Ishikawa (cell line): ENCODE measurements at regions not wholly inside any gene's neighbourhood (a gene's known extent, or its start where the extent isn't known, plus 50 kb on each side); places are given as distances from the start of the nearest gene placed in this dataset.

ENCODE experiments used
- CEBPB ChIP-seq: IDR thresholded peaks from 2 replicates; pipeline ENCODE4 v1.6.1; 2012
- CREB1 ChIP-seq: IDR thresholded peaks from 2 replicates; pipeline ENCODE4 v1.6.1; 2012; ENCODE audit warnings: low read depth
- EGR1 ChIP-seq: IDR thresholded peaks from 2 replicates; pipeline ENCODE4 v1.6.1; 2012
- EP300 ChIP-seq: IDR thresholded peaks from 2 replicates; pipeline ENCODE4 v1.6.1; 2012; ENCODE audit warnings: borderline replicate concordance
- RAD21 ChIP-seq: IDR thresholded peaks from 2 replicates; pipeline ENCODE4 v1.6.1; 2012; ENCODE audit warnings: low read depth
- REST ChIP-seq: IDR thresholded peaks from 2 replicates; pipeline ENCODE4 v1.6.1; 2012; ENCODE audit warnings: low read depth, mild to moderate bottlenecking
- YY1 ChIP-seq: IDR thresholded peaks from 2 replicates; pipeline ENCODE4 v1.6.1; 2012; ENCODE audit warnings: low read depth
- ZBTB7A ChIP-seq: IDR thresholded peaks from 2 replicates; pipeline ENCODE4 v1.6.1; 2012; ENCODE audit warnings: low read depth
- TF ChIP-seq, protein P1 (sequence below): IDR thresholded peaks from 2 replicates; pipeline ENCODE4 v1.6.1; 2012
- TF ChIP-seq, protein P2 (sequence below): IDR thresholded peaks from 2 replicates; pipeline ENCODE4 v1.6.1; 2012

DNA sequence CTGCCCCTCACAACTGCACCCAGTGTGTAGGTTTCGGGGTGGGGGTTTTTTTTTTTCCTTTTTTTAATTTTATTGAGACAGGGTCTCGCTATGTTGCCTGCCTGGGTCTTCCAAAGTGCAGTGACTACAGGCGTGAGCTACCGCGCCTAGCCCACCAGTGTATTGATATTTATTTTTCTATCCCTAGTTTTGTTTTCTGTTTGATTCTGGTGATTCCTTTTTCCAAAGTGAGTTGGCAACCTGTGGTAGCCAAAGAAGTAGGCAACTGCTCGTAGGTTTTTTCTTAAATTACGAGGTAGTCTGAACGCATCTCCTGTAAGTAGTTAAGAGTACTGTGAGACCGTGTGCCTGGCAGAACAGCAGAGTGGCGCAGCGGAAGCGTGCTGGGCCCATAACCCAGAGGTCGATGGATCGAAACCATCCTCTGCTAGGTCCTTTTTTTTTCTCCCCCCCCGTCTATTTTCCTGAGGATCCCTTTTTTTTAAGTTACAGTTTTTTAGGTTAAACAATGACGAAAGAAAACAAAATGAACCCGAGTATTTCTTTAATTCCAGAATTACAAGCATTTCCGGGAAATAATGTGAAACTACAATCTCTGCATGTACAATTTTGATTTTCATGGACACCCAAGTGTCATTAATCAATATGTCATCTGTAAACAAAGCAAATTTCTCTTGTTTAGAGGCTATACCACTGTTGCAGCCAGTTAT, 78.7 kb upstream of the BTN3A2 start:
- TF ChIP-seq, protein P1, sequence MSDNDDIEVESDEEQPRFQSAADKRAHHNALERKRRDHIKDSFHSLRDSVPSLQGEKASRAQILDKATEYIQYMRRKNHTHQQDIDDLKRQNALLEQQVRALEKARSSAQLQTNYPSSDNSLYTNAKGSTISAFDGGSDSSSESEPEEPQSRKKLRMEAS: no peak
- TF ChIP-seq EP300: no peak
- no peak for TF ChIP-seq REST
- TF ChIP-seq ZBTB7A: no peak
- no peak for TF ChIP-seq CEBPB
- no peak for TF ChIP-seq YY1
- no peak for TF ChIP-seq EGR1
- TF ChIP-seq, protein P2, sequence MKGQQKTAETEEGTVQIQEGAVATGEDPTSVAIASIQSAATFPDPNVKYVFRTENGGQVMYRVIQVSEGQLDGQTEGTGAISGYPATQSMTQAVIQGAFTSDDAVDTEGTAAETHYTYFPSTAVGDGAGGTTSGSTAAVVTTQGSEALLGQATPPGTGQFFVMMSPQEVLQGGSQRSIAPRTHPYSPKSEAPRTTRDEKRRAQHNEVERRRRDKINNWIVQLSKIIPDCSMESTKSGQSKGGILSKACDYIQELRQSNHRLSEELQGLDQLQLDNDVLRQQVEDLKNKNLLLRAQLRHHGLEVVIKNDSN: no peak
- TF ChIP-seq RAD21: no peak
- TF ChIP-seq CREB1: no peak
